OCI-LY7 (cell line): ENCODE measurements at regions not wholly inside any gene's neighbourhood (a gene's known extent, or its start where the extent isn't known, plus 50 kb on each side); places are given as distances from the start of the nearest gene placed in this dataset.

Experiments
- EZH2phosphoT487 ChIP-seq: fragments of 200-600 bp; sonication (generic); IDR thresholded peaks from 2 replicates; pipeline ENCODE4 v1.6.1; 2018; ENCODE audit warnings: low read depth, borderline replicate concordance, mild to moderate bottlenecking, mixed run types, antibody characterized with exemption, low read length, moderate library complexity, mixed read lengths
- TF ChIP-seq, protein P1 (sequence below): fragments of 200-600 bp; sonication (generic); conservative IDR thresholded peaks from 2 replicates; pipeline ENCODE4 v1.5.1; 2014; ENCODE audit warnings: mild to moderate bottlenecking, antibody characterized with exemption, low read length, moderate library complexity, mixed read lengths

DNA sequence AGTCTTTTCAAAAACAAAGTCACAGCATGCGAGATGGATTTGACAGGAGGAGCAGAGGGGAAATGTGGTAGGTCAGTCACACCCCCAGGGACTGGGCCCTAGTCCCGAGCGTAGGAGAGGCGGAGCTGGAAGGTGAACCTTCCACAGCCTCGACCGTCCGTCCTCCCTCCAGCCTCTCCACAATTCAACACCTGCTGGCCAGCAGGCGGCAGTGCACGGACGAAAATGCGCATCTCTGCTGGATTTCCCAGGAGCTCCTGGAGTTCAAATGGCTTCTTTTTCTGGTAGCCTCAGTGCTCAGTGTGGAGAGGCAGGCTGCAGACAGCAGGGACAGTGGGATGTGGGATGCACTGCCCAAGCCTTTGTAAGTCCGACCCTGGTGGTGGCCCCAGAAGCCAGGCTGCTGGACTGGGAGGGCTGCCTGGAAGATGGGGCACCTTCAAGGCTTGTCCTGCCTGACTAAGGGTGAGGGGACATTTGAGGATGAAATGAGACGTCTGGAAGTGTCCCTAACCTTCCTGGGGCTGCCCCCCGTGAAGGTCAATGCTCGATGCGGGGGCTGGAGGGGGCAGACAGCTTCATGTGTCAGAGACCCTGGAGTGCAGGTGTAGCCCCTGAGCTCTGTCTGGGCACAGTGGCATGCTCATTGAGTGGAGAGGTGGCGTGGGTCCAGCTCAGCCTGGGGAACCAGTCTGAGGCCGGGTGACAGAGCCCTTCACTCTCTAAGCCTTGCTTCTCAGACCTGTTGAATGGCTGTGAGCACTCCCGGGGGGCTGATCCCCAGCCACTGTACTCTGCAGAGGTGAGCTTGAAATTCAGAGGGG is 189.5 kb downstream of the TFCP2L1 start:
- TF ChIP-seq EZH2phosphoT487, result no peak
- TF ChIP-seq, protein P1, sequence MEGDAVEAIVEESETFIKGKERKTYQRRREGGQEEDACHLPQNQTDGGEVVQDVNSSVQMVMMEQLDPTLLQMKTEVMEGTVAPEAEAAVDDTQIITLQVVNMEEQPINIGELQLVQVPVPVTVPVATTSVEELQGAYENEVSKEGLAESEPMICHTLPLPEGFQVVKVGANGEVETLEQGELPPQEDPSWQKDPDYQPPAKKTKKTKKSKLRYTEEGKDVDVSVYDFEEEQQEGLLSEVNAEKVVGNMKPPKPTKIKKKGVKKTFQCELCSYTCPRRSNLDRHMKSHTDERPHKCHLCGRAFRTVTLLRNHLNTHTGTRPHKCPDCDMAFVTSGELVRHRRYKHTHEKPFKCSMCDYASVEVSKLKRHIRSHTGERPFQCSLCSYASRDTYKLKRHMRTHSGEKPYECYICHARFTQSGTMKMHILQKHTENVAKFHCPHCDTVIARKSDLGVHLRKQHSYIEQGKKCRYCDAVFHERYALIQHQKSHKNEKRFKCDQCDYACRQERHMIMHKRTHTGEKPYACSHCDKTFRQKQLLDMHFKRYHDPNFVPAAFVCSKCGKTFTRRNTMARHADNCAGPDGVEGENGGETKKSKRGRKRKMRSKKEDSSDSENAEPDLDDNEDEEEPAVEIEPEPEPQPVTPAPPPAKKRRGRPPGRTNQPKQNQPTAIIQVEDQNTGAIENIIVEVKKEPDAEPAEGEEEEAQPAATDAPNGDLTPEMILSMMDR, result peak; percentile 65
